Left colon (tissue), 2 donors: ENCODE measurements at regions not wholly inside any gene's neighbourhood (a gene's known extent, or its start where the extent isn't known, plus 50 kb on each side); places are given as distances from the start of the nearest gene placed in this dataset.
"Not testable (repeated sequence)": the region's sequence is repeated elsewhere in the genome, so short reads cannot be mapped to it uniquely, and the experiment has no call there.

Source experiments
- ATAC-seq: fragments of 200-7000 bp; cut with Tn5 transposase; one replicate; pipeline ENCODE4 v1.9.1; 2020; ENCODE audit warnings: mild to moderate bottlenecking, moderate library complexity
- DNase-seq, 2 donors: peaks; one replicate each; pipeline ENCODE4 v3.0.0-alpha.2; 2020
- intact Hi-C, 2 donors: fragments of 100-400 bp; cut with DNase I in 1 of 2; cut with micrococcal nuclease in 1 of 2; formaldehyde crosslinking; loops; one replicate each; pipeline versions ENCODE4 v1.11.2 to v1.14.0; 2022; cut with DNase I, micrococcal nuclease
- donor health status: DM: no; HTN: no; CAD: no.
- donor health status: DM: yes; HTN: yes; CAD: no.

DNA sequence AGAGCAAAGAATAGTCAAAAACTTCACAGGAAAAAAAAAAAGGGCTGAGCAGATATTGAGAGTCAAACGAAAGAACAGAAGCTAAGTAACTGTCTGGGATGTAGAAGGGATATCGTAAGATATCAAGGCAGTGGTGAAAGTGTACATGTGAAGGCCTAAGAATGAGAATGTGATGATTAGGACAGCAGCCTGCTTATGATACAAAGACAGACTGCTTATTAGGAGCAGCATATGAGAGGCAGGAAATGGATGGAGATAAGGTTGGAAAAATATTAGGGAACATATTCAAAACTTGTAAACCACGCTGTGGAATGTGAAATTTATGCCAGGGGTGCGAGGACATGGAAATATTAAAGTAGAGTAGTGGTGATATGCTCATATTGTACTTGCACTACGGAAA is 133.1 kb upstream of the FAM174A start:
- no peak for ATAC-seq
- no peak for DNase-seq
- intact Hi-C loops, result no loop called here

DNA sequence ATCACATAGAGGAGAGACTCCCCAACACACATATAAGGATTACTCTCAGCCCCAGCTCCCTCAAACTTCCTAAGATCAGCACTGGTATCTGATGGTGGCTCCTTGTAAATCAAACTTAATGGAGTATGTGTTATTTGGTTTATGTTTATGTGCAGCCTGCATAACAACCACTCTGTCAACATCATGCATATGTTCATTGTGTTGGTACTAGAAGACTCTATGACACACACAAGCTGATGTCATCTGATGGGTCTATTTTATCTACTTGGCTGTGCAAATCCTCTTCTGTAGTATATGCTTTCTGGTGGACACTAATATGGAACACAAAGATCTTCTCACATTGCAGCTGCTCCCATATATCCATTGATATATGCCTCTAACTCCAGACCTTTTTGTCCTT is 134.0 kb upstream of the FAM174A start:
- intact Hi-C loops, result no loop called here
- DNase-seq (no peak), ATAC-seq (no peak)

DNA sequence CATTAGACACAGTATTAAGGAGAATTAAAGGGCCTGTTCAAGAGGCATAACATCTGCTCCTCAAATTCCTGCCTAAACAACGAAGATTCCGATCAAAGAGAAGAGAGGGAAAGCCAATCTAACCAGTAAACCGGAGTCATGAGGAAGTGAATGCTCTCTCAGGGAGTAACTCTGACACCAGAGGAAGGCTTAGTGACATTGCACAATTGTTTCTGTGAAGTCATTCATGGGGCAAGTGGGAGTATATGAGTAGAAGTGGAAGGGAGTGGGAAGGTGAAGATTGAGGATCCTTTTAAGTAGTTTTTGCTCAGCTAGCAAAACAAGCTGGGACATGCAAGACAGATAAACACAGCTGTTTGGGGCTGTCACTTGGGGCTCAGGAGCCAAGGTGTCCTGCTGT is 136.4 kb upstream of the FAM174A start:
- ATAC-seq, DNase-seq, intact Hi-C loops: not testable (repeated sequence)

DNA sequence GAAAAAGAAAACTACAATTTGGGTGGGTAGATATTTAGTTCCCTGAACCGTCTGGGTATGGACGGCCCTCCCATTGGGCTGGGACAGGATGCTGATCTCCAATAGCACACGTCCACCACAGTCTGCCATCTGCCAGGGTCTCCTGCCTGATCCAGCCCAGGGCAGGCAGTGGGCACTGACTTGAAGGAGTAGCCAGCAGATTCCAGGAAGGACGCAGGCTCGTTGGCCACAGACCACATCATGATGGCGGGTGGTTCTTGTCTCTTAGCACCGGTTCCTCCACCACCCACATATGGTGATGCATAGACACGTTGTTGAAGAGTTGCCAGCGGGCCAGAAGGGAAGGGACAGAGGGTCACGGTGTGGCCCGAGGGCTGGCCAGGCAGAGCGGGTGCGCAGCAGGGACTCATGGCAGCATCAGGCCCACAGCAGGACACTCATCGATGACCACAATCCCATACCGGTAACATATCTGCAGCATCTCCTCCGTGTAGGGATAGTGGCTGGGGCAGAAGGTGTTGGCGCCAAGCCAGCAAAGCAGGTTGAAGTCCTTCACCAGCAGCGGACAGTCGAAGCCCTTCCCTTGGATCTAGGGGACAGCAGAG is 155.8 kb upstream of the FAM174A start:
- intact Hi-C loops, DNase-seq, ATAC-seq: not testable (repeated sequence)

DNA sequence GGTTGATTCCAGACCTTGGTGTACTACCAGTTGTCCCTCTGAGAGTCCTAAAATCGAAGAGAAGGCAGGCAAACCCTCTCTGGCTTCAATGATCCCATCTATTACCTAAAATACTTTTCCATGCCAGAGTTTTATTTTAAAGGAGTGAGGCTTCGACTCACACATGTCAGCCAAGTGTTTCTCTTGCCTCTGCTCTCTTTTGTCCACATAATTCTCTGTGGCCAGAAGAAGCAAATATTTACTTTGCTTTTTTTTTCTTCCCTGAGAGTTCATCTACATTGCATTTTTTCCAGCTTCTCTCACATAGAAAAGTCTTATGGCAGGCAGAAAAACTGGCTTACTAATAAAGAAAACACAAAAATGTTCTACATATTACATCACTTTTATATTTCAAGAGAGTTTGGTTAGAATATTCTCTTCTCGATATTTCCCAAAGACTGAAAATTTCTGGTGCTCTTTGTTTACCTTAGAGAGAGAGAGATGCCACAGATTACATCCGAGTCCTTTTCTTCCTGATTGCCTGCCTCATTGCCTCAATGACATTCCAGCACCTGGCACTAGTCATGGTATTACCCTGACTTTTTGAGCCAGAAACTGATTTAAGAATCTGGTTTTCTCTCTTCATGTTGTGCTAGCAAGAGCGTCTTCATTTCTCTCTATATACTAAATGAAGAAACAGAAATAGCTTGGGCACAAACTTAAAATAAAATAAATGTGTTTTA is 170.3 kb upstream of the FAM174A start:
- DNase-seq, ATAC-seq, intact Hi-C loops: not testable (repeated sequence)

DNA sequence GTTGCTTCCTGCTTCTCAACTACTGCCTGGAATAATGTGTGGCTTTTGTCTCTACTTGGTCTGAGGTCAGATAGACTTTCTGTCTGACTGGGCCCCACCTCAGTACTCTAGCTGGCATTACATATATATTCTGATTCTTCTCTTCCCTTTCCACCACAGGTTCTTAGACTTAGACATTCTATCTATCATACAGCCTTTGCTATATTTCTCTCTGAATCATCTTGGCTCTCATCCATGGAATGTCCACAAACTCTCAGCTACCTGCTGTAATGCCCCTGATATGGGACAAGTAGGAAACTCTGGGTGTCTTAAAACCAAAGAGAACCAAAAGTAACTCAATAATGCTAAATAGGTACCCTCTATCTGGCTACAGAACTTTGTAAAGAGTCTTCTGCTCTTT is 170.8 kb upstream of the FAM174A start:
- DNase-seq, intact Hi-C loops, ATAC-seq: not testable (repeated sequence)

DNA sequence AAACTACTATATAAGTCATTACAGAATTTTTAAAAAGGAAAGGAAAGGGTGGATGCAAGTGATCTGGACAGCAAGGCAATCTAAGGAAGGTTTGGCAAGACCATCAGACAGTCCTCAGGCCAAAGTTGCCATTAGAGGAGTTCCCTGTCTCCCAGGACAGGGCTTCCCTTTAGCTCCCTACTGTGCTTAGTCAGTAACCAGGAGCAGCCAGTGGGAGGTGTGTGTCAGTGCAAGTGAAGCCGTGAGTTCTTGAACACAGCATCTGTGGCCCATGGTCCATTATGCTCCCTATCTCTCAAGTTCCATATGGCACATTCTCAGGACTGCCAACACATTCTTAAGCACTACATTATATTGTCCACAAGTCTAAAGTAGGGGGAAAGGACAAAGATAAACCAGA is 175.2 kb upstream of the FAM174A start:
- intact Hi-C loops, ATAC-seq, DNase-seq: not testable (repeated sequence)

DNA sequence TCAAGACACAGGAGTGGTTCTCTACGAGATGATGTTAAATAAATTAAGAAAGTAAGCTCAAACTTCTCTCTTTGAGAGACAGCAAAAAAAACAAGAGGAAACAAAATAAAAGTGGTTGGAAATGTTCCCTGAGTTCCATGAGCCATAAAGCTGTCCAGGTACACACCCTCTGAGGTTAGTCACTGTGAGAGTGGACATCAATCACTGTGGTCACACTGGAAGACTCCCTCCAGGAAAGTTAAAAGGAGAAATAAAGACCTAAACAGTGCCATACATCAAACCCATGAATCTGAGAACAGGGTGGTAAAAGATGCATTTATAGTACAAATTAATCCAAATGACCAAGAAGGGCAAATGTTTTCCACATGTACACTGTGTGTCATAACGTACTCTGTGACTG is 188.9 kb upstream of the FAM174A start:
- intact Hi-C loops, DNase-seq, ATAC-seq: not testable (repeated sequence)

DNA sequence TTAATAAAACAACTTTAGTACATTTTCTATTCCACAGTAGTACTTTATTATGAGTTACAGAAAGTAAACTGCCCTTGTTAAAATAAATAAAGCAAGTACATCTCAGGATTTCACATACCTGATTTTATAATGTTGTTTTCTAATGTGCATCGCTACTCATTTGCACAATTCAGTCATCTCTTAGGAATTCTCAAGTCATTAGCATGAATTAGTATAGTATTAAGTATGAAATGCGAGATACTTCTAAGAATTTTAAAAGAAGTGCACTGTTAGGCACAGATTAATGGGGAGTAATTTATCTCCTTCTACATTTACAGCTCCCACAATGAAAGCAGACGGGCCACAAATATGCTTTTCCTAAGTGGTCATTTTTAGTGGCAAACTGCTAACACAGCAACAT is 193.7 kb upstream of the FAM174A start:
- ATAC-seq, DNase-seq, intact Hi-C loops: not testable (repeated sequence)

DNA sequence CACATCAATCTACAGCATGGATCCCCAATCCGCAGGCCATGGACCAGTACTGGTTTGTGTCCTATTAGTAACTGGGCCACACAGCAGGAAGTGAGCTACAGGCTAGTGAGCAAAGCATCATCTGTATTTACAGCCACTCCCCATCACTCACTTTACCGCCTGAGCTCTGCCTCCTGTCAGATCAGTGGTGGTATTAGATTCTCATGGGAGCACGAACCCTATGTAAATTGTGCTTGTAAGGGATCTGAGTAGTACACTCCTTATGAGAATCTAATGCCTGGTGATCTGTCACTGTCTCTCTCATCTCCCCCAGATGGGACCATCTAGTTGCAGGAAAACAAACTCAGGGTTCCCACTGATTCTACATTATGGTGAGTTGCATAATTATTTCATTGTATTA is 212.7 kb upstream of the FAM174A start:
- no peak for DNase-seq
- ATAC-seq, result no peak
- intact Hi-C loops, result no loop called here

DNA sequence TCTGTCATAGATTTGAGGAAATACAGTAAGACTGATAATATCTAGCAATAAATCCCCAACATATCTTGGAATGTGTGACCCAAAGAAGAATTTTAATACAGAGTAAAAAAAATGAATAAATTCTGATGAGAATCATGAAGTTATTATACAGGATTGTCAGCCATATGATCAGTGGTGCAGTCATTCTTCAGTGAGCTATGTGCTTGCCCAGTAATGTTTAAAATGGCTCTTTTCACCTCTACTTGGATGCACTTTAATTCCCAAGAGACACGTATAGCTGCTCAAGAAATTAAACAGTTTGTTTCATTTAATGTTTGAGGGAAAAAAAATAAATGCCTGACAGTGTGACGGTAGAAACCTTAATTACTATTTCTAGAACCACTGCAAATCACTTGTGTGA is 215.3 kb upstream of the FAM174A start:
- no peak for DNase-seq
- intact Hi-C loops, result no loop called here
- ATAC-seq, result no peak

DNA sequence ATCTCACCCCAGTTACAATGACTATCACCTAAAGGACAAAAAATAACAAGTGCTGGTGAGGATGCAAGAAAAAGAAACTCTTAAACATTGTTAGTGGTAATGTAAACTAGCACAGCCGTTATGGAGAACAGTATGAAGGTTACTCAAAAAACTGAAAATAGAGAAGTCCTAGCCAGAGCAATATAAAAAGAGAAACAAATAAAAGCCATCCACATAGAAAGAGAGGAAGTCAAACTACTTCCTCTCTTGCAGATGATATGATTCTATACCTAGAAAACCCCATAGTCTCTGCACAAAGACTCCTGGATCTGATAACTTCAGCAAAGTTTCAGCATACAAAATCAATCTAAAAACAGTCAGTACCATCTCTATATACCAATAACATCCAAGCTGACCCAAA is 221.5 kb upstream of the FAM174A start:
- intact Hi-C loops, result no loop called here
- ATAC-seq (no peak), DNase-seq (no peak)

DNA sequence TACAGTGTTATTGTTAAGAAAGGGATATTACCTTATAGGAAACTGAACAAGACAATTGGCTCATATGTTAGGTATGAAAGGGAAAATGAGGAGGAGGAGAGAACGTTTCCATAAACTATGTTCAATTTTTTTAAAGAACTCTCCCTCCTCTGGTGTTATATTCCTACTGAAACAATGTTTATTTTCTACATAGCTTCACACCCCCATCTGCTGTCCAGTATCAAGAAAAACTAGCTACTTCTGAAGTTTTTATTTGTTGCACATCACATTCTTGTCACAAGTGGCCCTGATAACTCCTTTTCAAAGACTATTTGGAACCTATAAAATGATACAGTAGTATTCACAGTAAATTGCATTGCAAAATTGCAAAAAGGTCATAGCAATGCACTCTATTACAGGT is 223.4 kb upstream of the FAM174A start:
- DNase-seq (no peak), ATAC-seq (no peak)
- intact Hi-C loops, result no loop called here

DNA sequence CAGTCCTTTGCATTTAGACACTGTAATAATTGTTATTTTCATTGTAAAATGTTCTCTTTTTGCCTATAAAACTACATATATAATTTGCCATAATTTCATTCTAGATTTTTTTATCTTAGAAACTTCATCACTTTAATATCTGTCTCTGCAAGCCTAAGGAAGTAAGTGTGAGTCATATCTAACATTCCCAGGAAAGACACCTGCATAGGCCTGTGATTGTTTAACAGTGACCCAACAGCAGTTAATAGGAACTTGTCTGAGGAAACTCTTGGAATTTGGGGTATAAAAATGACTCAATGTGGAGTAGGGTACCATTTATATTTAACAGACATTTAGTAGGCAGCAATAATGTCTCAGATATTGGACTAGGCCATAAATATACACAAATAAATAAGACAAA is 229.2 kb upstream of the FAM174A start:
- ATAC-seq (no peak), DNase-seq (no peak)
- intact Hi-C loops, result no loop called here

DNA sequence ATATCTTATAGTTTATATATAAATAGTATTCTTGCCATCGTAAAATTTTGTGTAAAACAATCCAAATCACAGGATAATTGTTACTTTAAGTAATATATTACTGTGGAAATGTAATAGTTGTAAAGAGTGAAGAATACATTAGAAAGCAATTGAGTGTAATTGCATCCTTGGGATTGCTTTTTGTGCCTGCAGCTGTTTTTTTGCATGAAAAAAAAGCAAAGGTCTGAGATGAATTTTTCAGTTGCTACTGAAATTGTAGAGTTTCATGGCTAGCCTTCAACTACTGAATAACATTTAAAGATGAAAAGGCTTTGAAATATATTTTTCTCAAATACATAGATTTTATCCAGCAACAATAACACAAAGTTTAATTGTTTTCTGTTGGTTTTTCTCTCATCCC is 232.0 kb upstream of the FAM174A start:
- DNase-seq (no peak), ATAC-seq (no peak)
- intact Hi-C loops, result no loop called here

DNA sequence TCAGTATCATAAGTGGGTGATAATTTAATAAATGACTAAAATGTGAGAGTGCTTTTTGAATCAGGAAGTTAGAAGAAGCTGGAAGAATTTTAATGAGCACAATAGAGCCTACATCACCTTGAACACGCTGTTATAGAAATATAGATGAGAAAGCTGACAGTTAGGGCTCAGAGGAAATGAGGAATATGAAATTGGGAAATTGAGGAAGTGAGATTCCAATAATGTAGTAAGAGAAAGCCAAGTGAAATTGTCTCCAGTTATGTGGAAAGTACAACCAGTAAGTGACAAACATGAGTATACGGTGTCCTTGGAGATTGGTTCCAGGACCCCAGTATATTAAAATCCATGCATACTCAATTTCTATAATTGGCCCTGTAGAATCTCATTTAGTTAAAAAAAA is 235.9 kb upstream of the FAM174A start:
- intact Hi-C loops, result no loop called here
- no peak for ATAC-seq
- DNase-seq, result no peak

DNA sequence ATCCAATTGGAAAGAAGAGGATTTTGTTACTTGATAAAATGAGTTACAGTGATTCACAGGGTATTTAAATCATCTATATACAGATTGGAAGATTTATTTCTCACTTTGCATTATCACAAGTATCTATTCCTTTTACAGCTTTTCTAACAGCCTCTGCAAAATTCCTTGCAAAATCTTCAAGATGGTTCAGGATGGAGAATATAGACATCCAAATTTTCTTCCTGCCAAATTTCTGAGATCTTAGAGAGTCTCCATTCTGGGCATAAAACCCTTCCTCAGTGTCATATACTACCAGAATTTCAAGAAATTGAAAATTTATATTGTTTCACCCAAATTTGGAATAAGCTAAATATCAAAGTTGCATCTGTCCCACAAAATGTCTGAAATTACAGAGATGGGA is 259.1 kb upstream of the FAM174A start:
- ATAC-seq, result no peak
- DNase-seq, result no peak
- intact Hi-C loops, result no loop called here

DNA sequence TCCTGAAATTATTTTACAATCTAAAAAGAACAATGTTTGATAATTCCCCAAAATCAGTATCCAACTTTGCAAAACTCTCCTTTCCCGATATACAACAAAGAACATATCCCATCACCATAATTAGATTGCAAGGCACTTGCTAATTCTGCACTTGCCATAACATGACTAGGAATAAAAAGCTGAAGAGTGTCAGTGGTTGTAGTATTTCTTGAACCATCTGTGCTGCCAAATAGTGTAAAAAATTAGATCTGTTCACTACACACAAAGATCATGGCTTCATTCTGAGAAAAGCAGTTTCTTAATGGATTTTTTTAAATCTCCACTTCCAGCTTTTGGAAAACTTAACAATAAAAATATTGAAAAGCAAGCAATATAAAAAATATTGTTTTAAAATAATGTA is 259.5 kb upstream of the FAM174A start:
- intact Hi-C loops, result no loop called here
- DNase-seq (no peak), ATAC-seq (no peak)

DNA sequence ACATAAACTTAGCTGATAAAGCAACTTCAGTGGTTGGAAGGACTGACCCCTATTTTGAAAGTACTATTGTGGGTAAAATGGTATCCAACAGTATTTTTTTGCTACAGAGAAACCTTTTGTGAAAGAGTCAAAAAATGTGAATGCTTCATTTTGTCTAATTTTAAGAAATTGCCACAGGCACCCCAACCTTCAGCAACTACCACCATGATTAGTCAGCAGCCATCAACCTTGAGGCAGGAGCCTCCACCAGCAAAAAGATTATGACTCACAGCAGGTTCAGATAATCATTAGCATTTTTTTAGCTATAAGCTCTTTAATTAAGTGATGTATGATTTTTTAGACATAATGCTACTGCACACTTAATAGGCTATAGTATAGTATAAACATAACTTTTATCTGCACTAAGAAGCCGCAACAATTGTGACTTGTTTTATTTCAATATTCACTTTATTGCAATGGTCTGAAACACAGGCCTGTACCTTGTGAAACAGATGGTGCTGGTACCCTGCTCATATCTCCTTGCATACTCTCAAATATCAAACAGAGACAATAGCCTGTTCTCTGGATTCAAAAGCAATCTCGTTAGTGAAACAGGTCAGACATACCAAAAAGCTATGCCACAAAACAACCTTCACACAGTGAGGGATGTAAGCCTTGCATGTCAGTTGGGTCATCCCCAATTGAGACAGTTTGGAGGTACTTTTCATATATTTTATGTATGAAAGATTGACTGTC is 261.2 kb upstream of the FAM174A start:
- intact Hi-C loops, result no loop called here
- ATAC-seq (no peak), DNase-seq (no peak)
